Astrocyte (in vitro differentiated cells and primary cell): ENCODE measurements at regions not wholly inside any gene's neighbourhood (a gene's known extent, or its start where the extent isn't known, plus 50 kb on each side); places are given as distances from the start of the nearest gene placed in this dataset.

ENCODE experiments used
- DNase-seq: peaks from one replicate; pipeline ENCODE4 v3.0.0-alpha.2; 2010; ENCODE audit warnings: low read depth
- FAIRE-seq: peaks from 2 replicates; lab custom pipeline; 2011; peaks lifted over from hg19 to GRCh38; lab: Jason Lieb, UNC
- H2AFZ ChIP-seq: 2 replicates; pipeline ENCODE4 v1.6.0; 2012; ENCODE audit warnings: low read depth, low read length, inconsistent platforms
- H3K27ac ChIP-seq: 2 replicates; pipeline ENCODE4 v1.5.1; 2011; ENCODE audit warnings: low read depth, low read length, inconsistent platforms
- H3K27me3 ChIP-seq: 2 replicates; pipeline ENCODE4 v1.6.0; 2011; ENCODE audit warnings: low read length, inconsistent platforms; ENCODE audit not compliant: insufficient read depth
- H3K36me3 ChIP-seq: 2 replicates; pipeline ENCODE4 v1.5.1; 2011; ENCODE audit warnings: low read length, inconsistent platforms; ENCODE audit not compliant: insufficient read depth
- H3K4me1 ChIP-seq: 2 replicates; pipeline ENCODE4 v1.5.1; 2011; ENCODE audit warnings: low read length, inconsistent platforms; ENCODE audit not compliant: insufficient read depth
- H3K4me2 ChIP-seq: 2 replicates; pipeline ENCODE4 v1.6.0; 2012; ENCODE audit warnings: low read length, inconsistent platforms
- H3K4me3 ChIP-seq: 2 replicates; pipeline ENCODE4 v1.5.1; 2011; ENCODE audit warnings: low read depth, mild to moderate bottlenecking, low read length, inconsistent platforms; ENCODE audit not compliant: insufficient read depth
- H3K79me2 ChIP-seq: 2 replicates; pipeline ENCODE4 v1.6.0; 2012; ENCODE audit warnings: mild to moderate bottlenecking, low read length, inconsistent platforms; ENCODE audit not compliant: insufficient read depth
- H3K9ac ChIP-seq: 2 replicates; pipeline ENCODE4 v1.6.0; 2012; ENCODE audit warnings: mild to moderate bottlenecking, low read length, inconsistent platforms
- H3K9me3 ChIP-seq: 2 replicates; pipeline ENCODE4 v1.5.1; 2012; ENCODE audit warnings: low read depth, mild to moderate bottlenecking, low read length, inconsistent platforms; ENCODE audit not compliant: insufficient read depth
- H4K20me1 ChIP-seq: 2 replicates; pipeline ENCODE4 v1.6.0; 2012; ENCODE audit warnings: low read length, inconsistent platforms; ENCODE audit not compliant: insufficient read depth
- H3K27ac Mint-ChIP-seq: one replicate; pipeline ENCODE4 v1.8.0; 2021; ENCODE audit warnings: mild to moderate bottlenecking, mixed read lengths; ENCODE audit not compliant: unreplicated experiment
- H3K27me3 Mint-ChIP-seq: one replicate; pipeline ENCODE4 v1.8.0; 2021; ENCODE audit warnings: low read depth, mixed read lengths; ENCODE audit not compliant: unreplicated experiment
- H3K36me3 Mint-ChIP-seq: one replicate; pipeline ENCODE4 v1.8.0; 2021; ENCODE audit warnings: low read depth, mixed read lengths; ENCODE audit not compliant: unreplicated experiment
- H3K4me1 Mint-ChIP-seq: one replicate; pipeline ENCODE4 v1.8.0; 2021; ENCODE audit warnings: low read depth, mixed read lengths; ENCODE audit not compliant: unreplicated experiment
- H3K4me3 Mint-ChIP-seq: one replicate; pipeline ENCODE4 v1.8.0; 2021; ENCODE audit warnings: mild to moderate bottlenecking, moderate library complexity, mixed read lengths; ENCODE audit not compliant: unreplicated experiment
- H3K9me3 Mint-ChIP-seq: one replicate; pipeline ENCODE4 v1.8.0; 2021; ENCODE audit warnings: mild to moderate bottlenecking, mixed read lengths; ENCODE audit not compliant: unreplicated experiment
- EZH2 ChIP-seq: IDR thresholded peaks from 2 replicates; pipeline ENCODE4 v1.6.1; 2012; ENCODE audit warnings: mild to moderate bottlenecking, low read length, inconsistent platforms; ENCODE audit not compliant: insufficient read depth
- TF ChIP-seq, protein P1 (sequence below): IDR thresholded peaks from 2 replicates; pipeline ENCODE4 v1.5.1; 2011; ENCODE audit warnings: low read depth, mild to moderate bottlenecking, inconsistent platforms, low read length, moderate library complexity; ENCODE audit not compliant: insufficient read depth

DNA sequence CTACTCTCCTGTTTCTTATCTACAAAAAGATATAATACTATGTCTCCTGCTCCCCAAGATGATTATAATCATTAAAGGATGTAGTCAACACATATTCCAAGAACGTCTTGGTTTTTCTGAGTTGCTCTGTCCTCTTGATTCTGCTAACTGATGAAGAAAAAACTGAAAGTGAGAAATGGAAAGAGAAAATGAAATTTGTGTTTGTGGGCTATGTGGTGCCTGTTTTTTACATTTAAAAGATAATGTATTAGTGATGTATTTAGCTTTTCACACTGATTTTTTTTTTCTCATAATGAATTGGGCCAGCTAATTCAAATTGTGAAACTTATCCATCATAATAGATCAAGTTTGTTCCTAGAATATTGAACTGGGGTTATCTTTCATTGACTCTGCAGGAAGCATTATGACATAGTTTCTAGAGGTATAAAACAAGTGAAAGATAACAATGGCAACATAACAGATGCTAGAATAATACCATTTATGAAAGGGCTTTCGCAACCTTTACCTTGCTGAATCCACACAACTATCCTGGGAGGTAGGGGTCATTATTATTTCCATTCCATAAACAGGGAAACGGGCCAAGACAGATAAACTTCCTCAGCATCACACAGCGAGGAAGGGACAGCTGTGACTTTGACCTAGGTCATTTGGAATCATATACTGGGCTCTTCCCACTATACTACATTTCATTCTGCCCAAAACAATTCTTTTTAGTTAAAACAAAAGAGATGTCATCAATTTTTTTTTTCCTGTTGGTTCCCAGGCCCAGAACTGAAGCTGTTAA, 336.7 kb downstream of the GJA1 start:
- no peaks in the 10 kb centered on the region for H3K4me1 ChIP-seq
- TF ChIP-seq EZH2, result no peak
- TF ChIP-seq, protein P1, sequence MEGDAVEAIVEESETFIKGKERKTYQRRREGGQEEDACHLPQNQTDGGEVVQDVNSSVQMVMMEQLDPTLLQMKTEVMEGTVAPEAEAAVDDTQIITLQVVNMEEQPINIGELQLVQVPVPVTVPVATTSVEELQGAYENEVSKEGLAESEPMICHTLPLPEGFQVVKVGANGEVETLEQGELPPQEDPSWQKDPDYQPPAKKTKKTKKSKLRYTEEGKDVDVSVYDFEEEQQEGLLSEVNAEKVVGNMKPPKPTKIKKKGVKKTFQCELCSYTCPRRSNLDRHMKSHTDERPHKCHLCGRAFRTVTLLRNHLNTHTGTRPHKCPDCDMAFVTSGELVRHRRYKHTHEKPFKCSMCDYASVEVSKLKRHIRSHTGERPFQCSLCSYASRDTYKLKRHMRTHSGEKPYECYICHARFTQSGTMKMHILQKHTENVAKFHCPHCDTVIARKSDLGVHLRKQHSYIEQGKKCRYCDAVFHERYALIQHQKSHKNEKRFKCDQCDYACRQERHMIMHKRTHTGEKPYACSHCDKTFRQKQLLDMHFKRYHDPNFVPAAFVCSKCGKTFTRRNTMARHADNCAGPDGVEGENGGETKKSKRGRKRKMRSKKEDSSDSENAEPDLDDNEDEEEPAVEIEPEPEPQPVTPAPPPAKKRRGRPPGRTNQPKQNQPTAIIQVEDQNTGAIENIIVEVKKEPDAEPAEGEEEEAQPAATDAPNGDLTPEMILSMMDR, result no peak
- H3K27me3 ChIP-seq, result no peaks in the 10 kb centered on the region
- H3K4me1 Mint-ChIP-seq, result peaks cover 2% of the 10 kb centered on the region
- H3K9me3 ChIP-seq, result no peaks in the 10 kb centered on the region
- no peaks in the 10 kb centered on the region for H3K36me3 Mint-ChIP-seq
- DNase-seq (no peak), FAIRE-seq (no peak)
- H2AFZ ChIP-seq, result no peak overlapping the region
- no peak overlapping the region for H3K4me3 ChIP-seq
- no peak overlapping the region for H3K9ac ChIP-seq
- peaks cover 1% of the 10 kb centered on the region for H3K9me3 Mint-ChIP-seq
- H3K4me3 Mint-ChIP-seq, result no peak overlapping the region
- no peaks in the 10 kb centered on the region for H3K79me2 ChIP-seq
- no peaks in the 10 kb centered on the region for H4K20me1 ChIP-seq
- no peak overlapping the region for H3K4me2 ChIP-seq
- no peaks in the 10 kb centered on the region for H3K36me3 ChIP-seq
- no peaks in the 10 kb centered on the region for H3K27me3 Mint-ChIP-seq
- no peak overlapping the region for H3K27ac ChIP-seq
- H3K27ac Mint-ChIP-seq, result no peak overlapping the region

DNA sequence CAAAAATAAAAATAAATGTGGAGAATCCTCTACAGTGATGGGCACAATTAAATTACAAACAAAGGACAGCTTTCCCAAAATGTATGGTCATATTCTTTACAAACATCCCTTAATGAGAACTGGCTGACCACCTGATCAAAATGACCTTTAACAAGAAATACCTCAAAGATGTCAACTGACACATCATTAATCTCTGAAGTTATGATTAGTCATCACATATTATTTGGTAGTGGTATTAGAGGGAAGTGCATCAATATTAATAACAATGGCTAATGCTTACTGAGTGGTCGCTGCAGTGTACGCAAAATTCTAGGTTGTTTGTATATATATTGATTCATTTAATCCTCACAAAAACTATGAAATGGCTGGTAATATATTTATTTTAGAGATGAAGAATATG, 340.6 kb downstream of the GJA1 start:
- H3K9me3 ChIP-seq, result no peaks in the 10 kb centered on the region
- Mint-ChIP-seq H3K27ac (no peak overlapping the region), H3K9me3 (peaks cover 2% of the 10 kb centered on the region), H3K27me3 (no peaks in the 10 kb centered on the region), H3K4me1 (peaks cover 2% of the 10 kb centered on the region), H3K36me3 (no peaks in the 10 kb centered on the region), H3K4me3 (no peak overlapping the region)
- DNase-seq, result no peak
- peaks cover 15% of the 10 kb centered on the region for H3K4me1 ChIP-seq
- no peaks in the 10 kb centered on the region for H4K20me1 ChIP-seq
- H3K9ac ChIP-seq, result no peak overlapping the region
- no peaks in the 10 kb centered on the region for H3K79me2 ChIP-seq
- H3K27ac ChIP-seq, result no peak overlapping the region
- H3K4me2 ChIP-seq, result no peak overlapping the region
- no peak overlapping the region for H3K4me3 ChIP-seq
- no peak for TF ChIP-seq EZH2
- TF ChIP-seq, protein P1, result no peak
- no peaks in the 10 kb centered on the region for H3K36me3 ChIP-seq
- no peak for FAIRE-seq
- H3K27me3 ChIP-seq, result no peaks in the 10 kb centered on the region
- H2AFZ ChIP-seq, result no peak overlapping the region
